HG03097 (cell line): ENCODE measurements at regions not wholly inside any gene's neighbourhood (a gene's known extent, or its start where the extent isn't known, plus 50 kb on each side); places are given as distances from the start of the nearest gene placed in this dataset.
"Not testable (repeated sequence)": the region's sequence is repeated elsewhere in the genome, so short reads cannot be mapped to it uniquely, and the experiment has no call there.

Experiments
- ATAC-seq: cut with Tn5 transposase; IDR thresholded peaks from one replicate; pipeline ENCODE4 v1.9.1; 2021; ENCODE audit not compliant: unreplicated experiment, low FRiP score

DNA sequence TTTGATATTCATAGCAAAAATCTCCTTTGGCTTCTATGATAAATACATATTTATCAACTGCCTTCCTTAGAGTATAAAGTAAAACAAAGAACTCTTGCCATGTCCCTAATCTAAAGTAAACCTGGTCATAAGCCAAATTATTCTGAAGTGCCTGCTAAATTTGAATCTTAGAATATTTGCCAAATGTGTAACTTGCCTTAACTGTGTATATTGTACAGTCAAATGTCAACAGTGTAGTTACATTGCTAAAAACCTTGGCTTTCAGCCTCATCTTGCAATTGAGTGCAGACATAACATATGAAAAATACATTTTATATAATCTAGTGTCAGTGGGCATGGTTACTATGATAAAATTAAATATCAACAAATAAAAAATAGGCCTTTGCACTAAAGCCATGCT, 583.4 kb upstream of the ADAMTS5 start:
- no peak for ATAC-seq

DNA sequence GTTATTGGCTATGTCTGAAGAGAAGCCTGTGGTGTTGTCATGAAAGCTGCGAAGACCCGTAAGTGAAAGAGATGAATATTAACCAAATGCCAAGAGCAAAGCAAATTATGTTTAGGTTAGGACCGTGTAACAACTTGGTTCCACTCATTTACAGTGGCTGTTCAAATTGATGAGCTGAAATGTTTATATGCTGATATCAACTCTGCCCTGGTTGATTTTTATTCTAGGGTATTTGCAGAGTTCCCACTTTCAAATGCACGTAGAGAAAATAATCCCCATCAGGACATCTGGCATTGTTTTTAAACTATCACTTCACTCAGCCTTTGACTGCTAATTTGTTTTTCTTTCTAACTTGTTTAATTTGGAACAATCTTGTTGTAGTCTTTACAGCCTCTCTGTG, 581.6 kb upstream of the ADAMTS5 start:
- ATAC-seq: no peak

GRCh38 chr21:27545754-27546349, 579.0 kb upstream of the ADAMTS5 start:
- no peak for ATAC-seq

- not testable (repeated sequence) for ATAC-seq
Measured at GRCh38 chr21:27542126-27542525, 575.2 kb upstream of the ADAMTS5 start.

DNA sequence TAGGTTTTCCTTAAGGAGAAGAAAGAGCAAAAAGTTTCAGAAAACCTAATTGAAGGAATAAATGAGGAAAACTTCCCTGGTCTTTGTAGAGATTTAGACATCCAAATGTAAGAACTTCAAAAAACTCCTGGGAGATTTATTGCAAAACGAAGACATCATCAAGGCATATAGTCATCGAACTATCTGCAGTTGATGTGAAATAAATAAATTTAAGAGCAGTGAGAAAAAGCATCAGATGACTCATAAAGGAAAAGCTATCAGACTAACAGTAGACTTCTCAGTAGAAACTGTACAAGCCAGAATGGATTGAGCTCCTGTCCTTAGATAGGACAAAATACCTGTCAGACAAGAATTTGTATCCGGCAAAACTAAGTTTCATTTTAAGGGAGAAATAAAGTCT, 569.4 kb upstream of the ADAMTS5 start:
- ATAC-seq: no peak

GRCh38 chr21:27535188-27535587, 568.3 kb upstream of the ADAMTS5 start:
- no peak for ATAC-seq

- no peak for ATAC-seq
Measured at GRCh38 chr21:27534206-27534605, 567.3 kb upstream of the ADAMTS5 start.

GRCh38 chr21:27532076-27532475, 565.2 kb upstream of the ADAMTS5 start:
- ATAC-seq: no peak

- no peak for ATAC-seq
Measured at GRCh38 chr21:27528697-27529096, 561.8 kb upstream of the ADAMTS5 start.

DNA sequence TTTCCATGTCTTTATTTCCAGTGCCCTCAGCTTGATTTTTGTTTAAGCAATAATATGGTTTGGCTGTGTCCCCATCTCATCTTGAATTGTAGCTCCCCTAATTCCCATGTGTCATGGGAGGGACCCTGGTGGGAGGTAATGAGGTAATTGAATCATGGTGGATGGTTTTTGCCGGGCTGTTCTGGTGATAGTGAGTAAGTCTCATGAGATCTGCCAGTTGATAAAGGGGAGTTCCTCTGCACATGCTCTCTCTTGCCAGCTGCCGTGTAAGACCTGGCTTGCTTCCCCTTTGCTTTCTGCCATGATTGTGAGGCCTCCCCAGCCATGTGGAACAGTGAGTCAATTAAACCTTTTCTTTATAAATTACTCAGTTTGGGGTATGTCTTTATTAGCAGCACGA, 559.6 kb upstream of the ADAMTS5 start:
- ATAC-seq: no peak

- no peak for ATAC-seq
Measured at GRCh38 chr21:27525780-27526179, 558.9 kb upstream of the ADAMTS5 start.

DNA sequence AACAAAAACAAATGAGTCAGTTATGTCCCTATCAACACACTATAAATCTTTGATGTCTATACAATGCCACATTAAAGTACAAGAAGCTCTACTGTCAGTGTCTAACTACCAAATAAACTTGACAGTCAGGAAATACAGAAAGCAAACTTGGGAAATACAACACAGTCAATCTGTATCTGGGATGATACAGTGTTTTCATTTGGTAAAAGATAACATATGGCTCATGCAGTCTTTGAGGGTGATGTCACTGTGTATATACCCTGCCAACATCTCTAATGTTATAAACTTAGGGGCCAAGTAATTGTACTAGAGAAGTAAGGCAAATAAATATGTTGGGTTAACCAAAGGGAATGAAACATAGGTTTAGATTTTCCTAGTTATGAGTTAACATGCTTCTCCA, 552.5 kb upstream of the ADAMTS5 start:
- ATAC-seq: no peak

- not testable (repeated sequence) for ATAC-seq
Measured at GRCh38 chr21:27517177-27517576, 550.3 kb upstream of the ADAMTS5 start.

- no peak for ATAC-seq
Measured at GRCh38 chr21:27515676-27516075, 548.8 kb upstream of the ADAMTS5 start.

- ATAC-seq: no peak
Measured at GRCh38 chr21:27513825-27514224, 546.9 kb upstream of the ADAMTS5 start.

DNA sequence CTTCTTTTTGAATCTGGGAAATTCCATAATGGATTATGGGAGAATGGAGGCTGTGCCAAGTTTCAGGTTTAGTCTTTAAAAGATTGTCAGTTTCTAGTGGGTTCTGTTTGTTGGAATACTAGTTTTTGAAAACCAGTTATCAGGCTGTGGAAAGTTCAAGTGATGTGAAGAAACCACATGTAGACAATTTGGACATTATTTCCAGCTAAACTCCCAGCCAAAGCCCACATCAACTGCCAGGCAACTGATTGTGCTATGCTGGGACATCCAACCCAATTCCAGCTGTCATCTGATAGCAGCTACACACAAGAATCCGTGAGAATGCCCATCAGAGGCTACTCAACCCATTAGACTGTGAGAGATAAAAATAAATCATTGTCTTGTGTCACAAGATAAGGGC, 546.1 kb upstream of the ADAMTS5 start:
- ATAC-seq: no peak

GRCh38 chr21:27511233-27511632, 544.3 kb upstream of the ADAMTS5 start:
- no peak for ATAC-seq

- no peak for ATAC-seq
Measured at GRCh38 chr21:27507695-27508094, 540.8 kb upstream of the ADAMTS5 start.

DNA sequence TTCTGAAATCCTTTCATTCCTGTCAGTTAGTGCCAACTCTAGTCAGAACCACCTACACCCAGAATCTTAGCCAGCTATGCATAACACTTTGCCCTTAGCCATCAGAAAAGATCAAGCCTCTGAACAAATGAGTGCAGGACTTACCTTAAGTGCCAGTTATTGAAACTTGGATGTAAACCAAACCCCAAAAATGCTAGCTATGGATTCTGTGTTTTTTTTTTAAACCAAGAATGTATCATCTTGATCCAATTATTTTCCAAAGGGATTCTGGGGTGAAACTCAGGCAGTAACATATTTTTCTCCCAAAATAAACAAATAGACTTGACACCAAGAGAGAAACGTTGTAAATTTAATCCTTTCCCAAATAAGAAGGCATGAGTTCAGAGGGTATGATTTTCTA, 538.6 kb upstream of the ADAMTS5 start:
- no peak for ATAC-seq

DNA sequence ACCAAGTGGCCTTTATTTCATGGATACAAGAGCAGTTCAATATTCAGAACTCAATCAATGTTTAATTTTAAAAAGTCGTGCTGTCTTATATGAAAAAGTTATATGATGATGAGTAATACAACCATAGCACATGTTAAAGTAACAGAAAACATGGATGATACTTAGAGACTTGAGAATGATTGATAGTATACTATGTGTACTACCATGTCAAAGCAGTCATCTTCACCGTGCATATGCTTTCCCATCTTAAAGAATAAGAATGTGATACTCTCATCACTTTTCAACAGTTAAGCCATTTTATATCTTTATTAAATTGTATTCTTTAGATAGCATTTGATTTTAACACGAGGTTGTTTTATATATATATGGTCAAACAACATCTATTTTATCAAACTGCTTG, 535.9 kb upstream of the ADAMTS5 start:
- no peak for ATAC-seq

DNA sequence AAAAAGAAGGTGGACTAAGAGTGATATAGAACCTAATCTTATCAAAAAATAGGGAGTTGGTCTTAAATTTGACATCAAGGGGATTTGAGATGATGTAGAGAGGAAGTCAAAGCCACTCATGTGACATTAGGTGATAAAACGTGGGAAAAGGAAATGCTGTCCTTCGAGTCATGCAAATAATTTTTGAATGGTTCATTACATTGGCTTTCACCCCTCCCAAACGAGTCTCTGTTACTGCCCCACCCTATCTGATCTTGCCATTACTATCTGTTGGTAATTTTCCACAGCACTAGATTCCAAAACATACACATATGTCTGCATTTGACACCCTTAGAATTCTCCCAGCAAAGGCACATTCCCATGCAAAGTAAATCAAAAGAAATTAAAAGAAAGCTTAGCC, 531.1 kb upstream of the ADAMTS5 start:
- no peak for ATAC-seq

GRCh38 chr21:27495836-27496235, 528.9 kb upstream of the ADAMTS5 start:
- no peak for ATAC-seq

DNA sequence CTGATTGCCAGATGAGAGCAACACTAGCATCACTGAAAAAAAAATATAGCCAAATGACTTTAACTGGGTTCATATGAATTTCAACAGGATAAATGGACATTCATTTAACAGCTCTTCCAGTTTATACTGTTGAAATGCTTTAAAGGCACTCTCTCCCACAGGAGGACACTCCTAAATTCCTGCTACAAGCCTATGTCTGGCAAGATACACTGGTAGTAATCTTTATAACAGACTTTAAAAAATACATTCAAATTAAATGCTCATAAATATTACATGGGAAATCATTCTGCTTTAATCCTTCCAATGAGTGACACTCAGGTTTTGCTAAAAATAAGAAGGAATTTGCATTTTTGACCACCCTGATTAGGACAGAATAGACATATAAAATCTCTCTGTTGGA, 526.7 kb upstream of the ADAMTS5 start:
- no peak for ATAC-seq
